ENCODE measurements at regions not wholly inside any gene's neighbourhood (a gene's known extent, or its start where the extent isn't known, plus 50 kb on each side); places are given as distances from the start of the nearest gene placed in this dataset.

- Mint-ChIP-seq H3K27ac (no peak overlapping the region), H3K9me3 (no peaks in the 10 kb centered on the region), H3K36me3 (ENCODE audit: low read depth) (no peaks in the 10 kb centered on the region), H3K27me3 (no peaks in the 10 kb centered on the region), H3K4me3 (no peak overlapping the region), H3K4me1 (ENCODE audit: low read depth) (no peaks in the 10 kb centered on the region)
- ChIA-PET POLR2A (no interaction called here), CTCF (interaction anchor here (1.2 to 5.1 kb wide), 3 partner anchors 40 to 245 kb away, joined by 3 to 74 read pairs (median 53); no protein-coding TSS in a partner anchor)
- no peak for DNase-seq
- no peak for ATAC-seq
- intact Hi-C loops (cut with micrococcal nuclease): no loop called here
- TF ChIP-seq CTCF (IDR thresholded peaks at IDR 0.05): no peak
Observed at GRCh38 chr9:109905472-109905871, 125.5 kb downstream of the PALM2AKAP2 start.

- CTCF ChIA-PET: interaction anchor here (1.2 to 1.5 kb wide), 3 partner anchors 148 to 277 kb away, joined by 3 to 5 read pairs (median 4); no protein-coding TSS in a partner anchor
- ATAC-seq (no peak), DNase-seq (no peak)
- no peak overlapping the region for H3K27ac Mint-ChIP-seq
- H3K4me3 Mint-ChIP-seq: no peak overlapping the region
- intact Hi-C loops (cut with micrococcal nuclease): no loop called here
- TF ChIP-seq CTCF (IDR thresholded peaks at IDR 0.05): no peak
- no peaks in the 10 kb centered on the region for H3K36me3 Mint-ChIP-seq (ENCODE audit: low read depth)
- no peaks in the 10 kb centered on the region for H3K4me1 Mint-ChIP-seq (ENCODE audit: low read depth)
- H3K9me3 Mint-ChIP-seq: no peaks in the 10 kb centered on the region
- POLR2A ChIA-PET: interaction anchor here (0.6 to 1.2 kb wide), 2 partner anchors 8 to 143 kb away, joined by 3 read pairs; no protein-coding TSS in a partner anchor
- no peaks in the 10 kb centered on the region for H3K27me3 Mint-ChIP-seq
Observed at GRCh38 chr9:109906766-109907382, 126.9 kb downstream of the PALM2AKAP2 start.

DNA sequence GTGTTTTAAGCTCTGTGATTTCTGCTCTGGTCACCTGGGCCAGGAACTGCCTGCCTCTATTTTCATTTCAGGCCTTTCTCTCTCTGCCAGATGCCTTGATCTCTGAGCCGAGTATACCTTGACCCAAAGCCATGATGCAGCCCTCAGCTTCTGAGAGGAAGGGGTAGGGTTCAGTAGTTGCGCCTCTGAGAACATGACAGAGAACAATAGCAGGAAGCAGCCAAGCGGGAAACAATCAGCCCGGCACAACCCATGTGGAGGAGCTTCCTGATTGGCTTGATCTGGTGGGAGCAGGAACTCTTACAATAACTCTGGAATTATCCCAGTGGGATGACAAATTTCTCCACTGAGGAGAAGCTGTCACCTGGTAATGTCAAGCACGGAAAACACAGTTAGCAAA is 127.4 kb downstream of the PALM2AKAP2 start:
- DNase-seq (no peak), ATAC-seq (no peak)
- CTCF ChIA-PET: interaction anchor here (1.2 to 1.5 kb wide), 4 partner anchors 14 to 276 kb away, joined by 3 to 5 read pairs (median 4); no protein-coding TSS in a partner anchor
- Mint-ChIP-seq H3K27me3 (no peaks in the 10 kb centered on the region), H3K27ac (no peak overlapping the region), H3K36me3 (ENCODE audit: low read depth) (no peaks in the 10 kb centered on the region), H3K9me3 (no peaks in the 10 kb centered on the region), H3K4me1 (ENCODE audit: low read depth) (no peaks in the 10 kb centered on the region), H3K4me3 (no peak overlapping the region)
- intact Hi-C loops (cut with micrococcal nuclease): no loop called here
- no peak for TF ChIP-seq CTCF (IDR thresholded peaks at IDR 0.05)
- POLR2A ChIA-PET: interaction anchor here (0.6 to 1.2 kb wide), 2 partner anchors 8 to 143 kb away, joined by 3 read pairs; no protein-coding TSS in a partner anchor

GRCh38 chr9:109907810-109908458 is 127.9 kb downstream of the PALM2AKAP2 start:
- intact Hi-C loops (cut with micrococcal nuclease): no loop called here

More at GRCh38 chr9:109907810-109908458, 127.9 kb downstream of the PALM2AKAP2 start:
- DNase-seq (no peak), ATAC-seq (no peak)
- TF ChIP-seq CTCF (IDR thresholded peaks at IDR 0.05): no peak
- CTCF ChIA-PET: interaction anchor here (1.3 to 1.5 kb wide), 3 partner anchors 14 to 275 kb away, joined by 3 to 5 read pairs (median 4); no protein-coding TSS in a partner anchor
- Mint-ChIP-seq H3K4me3 (no peak overlapping the region), H3K27me3 (no peaks in the 10 kb centered on the region), H3K4me1 (ENCODE audit: low read depth) (no peaks in the 10 kb centered on the region), H3K36me3 (ENCODE audit: low read depth) (no peaks in the 10 kb centered on the region), H3K9me3 (no peaks in the 10 kb centered on the region), H3K27ac (no peak overlapping the region)
- POLR2A ChIA-PET: no interaction called here

Measured in activated CD8-positive, alpha-beta T cell treated with anti-CD3 and anti-CD28 coated beads for 36 hours (primary cell).